TTC549 (cell line): ENCODE measurements at regions not wholly inside any gene's neighbourhood (a gene's known extent, or its start where the extent isn't known, plus 50 kb on each side); places are given as distances from the start of the nearest gene placed in this dataset.

Source experiments
- FAIRE-seq: peaks from 2 replicates; lab custom pipeline; 2012; peaks lifted over from hg19 to GRCh38; lab: Jason Lieb, UNC

- FAIRE-seq, result no peak
Measured at GRCh38 chr6:74765486-74765885, 440.4 kb downstream of the COL12A1 start.

- FAIRE-seq, result no peak
Measured at GRCh38 chr6:74764486-74764885, 441.4 kb downstream of the COL12A1 start.

GRCh38 chr6:74762841-74763240 is 443.0 kb downstream of the COL12A1 start:
- no peak for FAIRE-seq

- no peak for FAIRE-seq
Measured at GRCh38 chr6:74757813-74758212, 448.0 kb downstream of the COL12A1 start.

DNA sequence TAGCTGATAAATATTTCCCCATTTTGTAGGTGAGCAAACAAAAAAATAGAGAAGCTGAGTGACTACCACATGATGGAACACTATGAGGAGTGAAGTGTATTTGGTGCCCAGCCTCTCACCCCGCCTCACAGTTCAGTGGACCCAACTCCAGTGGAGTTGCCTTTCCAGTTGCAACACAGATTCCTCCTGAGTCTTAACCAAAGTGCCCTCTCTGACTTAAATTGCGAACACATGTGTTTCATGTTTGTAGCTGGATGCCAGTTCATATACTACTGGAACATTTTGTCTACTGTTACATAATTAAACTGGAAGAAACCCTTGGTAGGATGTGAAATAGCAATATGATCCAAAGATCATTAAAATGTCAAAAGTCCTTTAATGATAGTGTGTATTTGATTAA is 448.9 kb downstream of the COL12A1 start:
- FAIRE-seq, result no peak

DNA sequence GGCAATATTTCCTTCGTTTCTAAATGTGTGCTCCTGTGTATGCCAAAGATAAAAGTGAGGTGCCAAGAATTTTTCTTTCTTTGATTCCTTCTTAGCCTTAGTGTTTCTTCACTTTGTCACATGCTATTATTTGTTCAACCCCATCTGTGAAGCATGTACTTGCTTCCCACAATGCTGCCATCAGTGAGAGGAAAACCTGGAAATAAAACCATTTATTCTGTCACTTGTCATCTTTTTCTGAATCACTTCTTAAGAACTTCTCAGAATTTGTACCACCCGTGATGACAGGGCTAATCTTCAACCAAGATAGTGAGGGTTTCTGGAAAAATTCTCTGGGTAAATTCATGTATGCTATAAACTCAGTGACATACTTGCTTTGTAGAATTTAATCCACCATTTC is 450.1 kb downstream of the COL12A1 start:
- FAIRE-seq, result no peak

- FAIRE-seq, result no peak
Measured at GRCh38 chr6:74755196-74755595, 450.7 kb downstream of the COL12A1 start.

GRCh38 chr6:74753883-74754600 is 451.8 kb downstream of the COL12A1 start:
- FAIRE-seq, result no peak

DNA sequence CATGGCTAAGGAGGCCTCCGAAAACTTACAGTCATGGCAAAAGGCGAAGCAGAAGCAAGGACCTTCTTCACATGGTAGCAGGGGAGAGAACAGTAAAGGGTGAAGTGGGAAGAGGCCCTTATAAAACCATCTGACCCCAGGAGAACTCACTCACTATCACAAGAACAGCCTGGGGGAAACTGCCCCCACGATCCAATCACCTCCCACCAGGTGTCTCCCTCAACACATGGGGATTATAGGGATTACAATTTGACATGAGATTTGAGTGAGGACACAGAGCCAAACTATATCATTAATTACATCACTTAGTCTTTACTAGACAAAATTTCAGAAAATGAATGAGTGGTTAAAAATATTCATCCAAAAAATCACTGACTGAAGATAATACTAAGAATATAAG is 453.6 kb downstream of the COL12A1 start:
- FAIRE-seq, result no peak

GRCh38 chr6:74750826-74751225 is 455.0 kb downstream of the COL12A1 start:
- no peak for FAIRE-seq

DNA sequence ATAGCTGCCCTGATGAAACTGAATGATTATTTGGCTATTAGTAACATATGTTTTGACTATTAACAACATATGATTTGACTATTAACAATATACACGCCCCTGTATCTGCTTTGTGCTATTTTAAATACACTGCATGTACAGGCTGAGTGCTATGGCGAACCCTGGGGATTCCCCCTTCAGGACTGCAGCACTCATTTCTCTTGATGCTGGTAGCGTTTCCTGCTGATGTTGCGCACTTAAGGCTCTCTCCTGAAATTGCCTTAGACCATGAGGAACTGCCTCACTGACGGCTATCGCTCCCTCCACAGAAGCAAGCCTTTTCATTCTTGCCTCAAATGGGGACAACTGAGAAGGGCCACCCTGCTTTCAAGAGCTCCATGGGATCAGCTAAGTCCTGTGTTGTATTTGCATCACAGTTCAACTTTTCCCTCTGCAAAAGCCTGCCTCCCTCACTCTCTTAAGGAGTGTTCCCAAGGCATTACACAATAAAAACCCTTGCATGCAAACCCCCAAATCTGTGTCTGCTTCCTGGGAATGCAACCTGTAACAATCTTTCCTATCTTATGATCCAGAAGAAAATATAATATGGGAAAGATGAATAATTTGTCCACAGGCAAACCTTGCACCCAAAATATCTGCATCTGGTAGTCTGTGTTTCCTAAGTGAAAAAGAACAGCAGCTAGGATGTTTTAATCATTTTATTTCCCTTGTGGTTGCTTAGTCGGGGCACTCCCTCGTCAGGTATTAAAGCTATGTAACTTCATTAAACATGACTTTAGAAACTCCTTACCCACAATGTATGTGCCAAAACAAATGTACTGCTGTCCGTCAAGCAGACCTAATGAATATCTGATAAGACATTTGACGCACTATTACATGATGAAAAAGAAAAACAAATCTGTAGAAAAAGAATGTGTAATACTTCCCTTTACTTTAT is 456.4 kb downstream of the COL12A1 start:
- FAIRE-seq, result no peak

DNA sequence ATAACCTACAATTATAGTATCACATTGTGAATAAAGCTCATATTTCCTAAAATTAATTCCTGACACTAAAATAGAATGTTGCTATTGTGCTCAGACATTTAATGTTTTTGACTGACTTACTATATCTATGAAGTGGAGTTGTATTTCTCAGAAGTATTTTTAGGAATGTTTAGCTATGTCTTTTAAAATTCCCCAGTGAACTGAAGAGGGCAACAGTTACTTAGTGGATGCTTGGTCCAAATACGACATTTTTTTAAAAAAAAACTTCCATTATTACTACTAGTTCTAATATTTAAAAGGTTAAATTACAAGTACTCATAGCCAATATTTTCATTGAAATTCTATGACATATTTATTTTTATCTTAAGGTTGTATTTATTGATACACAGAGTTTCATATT is 460.2 kb downstream of the COL12A1 start:
- FAIRE-seq, result no peak

GRCh38 chr6:74742793-74743508 is 462.9 kb downstream of the COL12A1 start:
- no peak for FAIRE-seq

- no peak for FAIRE-seq
Measured at GRCh38 chr6:74741646-74742045, 464.2 kb downstream of the COL12A1 start.

GRCh38 chr6:74735304-74735703 is 470.5 kb downstream of the COL12A1 start:
- no peak for FAIRE-seq

DNA sequence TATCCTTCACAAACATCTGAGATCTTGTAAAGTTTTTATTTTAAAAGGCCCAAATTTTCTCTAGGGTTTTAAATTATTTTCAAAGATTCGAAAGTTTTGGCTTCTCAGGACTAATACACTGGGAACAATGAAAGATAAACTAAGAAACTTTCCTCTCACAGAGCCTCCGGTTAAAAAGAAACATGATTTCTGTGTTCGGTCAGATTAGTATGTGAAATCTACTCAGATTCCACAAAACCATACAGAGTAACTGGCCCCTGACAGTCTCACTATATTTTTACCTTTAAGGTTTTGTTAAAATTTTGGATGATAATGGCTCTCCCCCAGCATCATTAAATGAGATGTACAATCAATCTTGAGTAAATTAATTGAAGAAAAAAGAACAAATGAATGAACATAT is 471.0 kb downstream of the COL12A1 start:
- no peak for FAIRE-seq

GRCh38 chr6:74733830-74734620 is 471.8 kb downstream of the COL12A1 start:
- FAIRE-seq, result no peak

DNA sequence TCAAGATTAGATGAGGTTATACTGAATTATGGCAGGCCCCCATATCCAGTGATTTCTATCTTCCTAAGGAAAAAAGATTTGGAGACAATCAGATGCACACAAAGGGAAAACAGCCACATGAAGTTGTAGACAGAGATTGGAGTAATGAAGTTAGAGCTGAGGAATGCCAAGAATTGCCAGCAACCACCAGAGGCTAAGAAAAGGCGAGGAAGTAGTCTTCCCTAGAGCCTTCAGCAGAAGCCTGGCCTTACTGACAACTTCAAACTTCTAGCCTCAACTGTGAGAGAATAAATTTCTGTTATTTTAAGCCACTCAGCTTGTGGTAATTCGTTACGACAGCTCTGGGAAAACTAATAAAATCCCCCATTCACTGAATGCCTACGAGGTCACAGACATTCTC is 473.9 kb downstream of the COL12A1 start:
- no peak for FAIRE-seq

DNA sequence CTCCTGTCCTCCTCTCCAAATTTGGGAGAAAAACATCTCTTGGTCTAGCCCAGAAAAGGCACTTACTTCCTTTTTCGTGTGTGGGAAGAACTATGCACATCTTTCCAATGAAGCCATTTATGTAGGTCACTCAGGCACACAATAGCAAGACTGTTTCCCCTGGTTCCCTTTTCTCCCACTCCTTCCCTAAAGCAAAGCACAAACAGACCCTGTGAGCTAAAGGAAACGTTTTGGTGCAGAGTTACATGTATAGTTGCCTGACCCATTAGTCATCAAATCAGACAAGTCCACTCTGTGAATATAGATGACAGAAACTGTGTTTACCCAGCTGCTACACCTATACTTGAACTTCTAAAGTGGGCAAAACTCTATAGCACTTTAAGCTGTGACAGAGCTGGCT is 474.6 kb downstream of the COL12A1 start:
- FAIRE-seq, result no peak

DNA sequence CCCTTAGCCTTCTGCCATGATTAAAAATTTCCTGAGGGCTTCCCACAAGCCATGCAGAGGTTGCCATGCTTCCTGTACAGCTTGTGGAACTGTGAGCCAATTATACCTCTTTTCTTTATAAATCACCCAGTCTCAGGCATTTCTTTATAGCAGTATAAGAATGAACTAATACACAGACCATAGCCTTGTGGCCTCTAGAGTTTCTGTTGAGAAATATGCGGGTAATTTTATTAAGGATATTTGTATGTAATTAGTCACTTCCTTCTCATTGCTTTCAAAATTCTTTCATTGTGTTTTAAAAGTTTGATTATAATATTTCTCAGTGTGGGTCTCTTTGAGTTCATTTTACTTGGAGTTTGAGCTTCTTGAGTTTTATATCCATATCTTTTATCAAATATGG is 484.9 kb downstream of the COL12A1 start:
- FAIRE-seq, result no peak

DNA sequence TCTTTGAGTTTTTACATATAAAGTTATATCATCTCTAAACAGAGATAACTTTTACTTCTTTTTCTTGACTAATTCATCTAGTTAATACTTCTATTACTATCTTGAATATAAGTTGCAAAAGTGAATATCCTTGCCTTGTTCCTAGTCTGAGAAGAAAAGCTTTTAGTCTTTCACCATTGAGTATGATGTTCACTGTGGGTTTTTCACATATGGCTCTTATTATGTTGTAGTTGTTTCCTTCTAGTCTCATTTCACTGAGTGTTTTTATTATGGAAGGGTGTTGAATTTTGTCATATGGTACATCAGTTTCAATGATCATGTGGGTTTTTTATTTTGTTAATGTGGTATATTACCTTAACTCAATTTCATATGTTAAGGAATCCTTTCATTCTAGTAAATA is 488.3 kb downstream of the COL12A1 start:
- no peak for FAIRE-seq
